HCT116 (cell line): ENCODE measurements at regions not wholly inside any gene's neighbourhood (a gene's known extent, or its start where the extent isn't known, plus 50 kb on each side); places are given as distances from the start of the nearest gene placed in this dataset.

Experiments
- ATAC-seq: fragments of 200-7000 bp; cut with Tn5 transposase; 2 replicates; pipeline ENCODE4 v1.9.1; 2020; ENCODE audit warnings: mild to moderate bottlenecking, moderate library complexity
- BruUV-seq: library from RNA; stranded (reverse); fragments of 400-500 nt; replicated peaks from 2 replicates; lab custom pipeline; 2021; lab: Mats Ljungman, UMichigan
- CTCF ChIA-PET: fragments of 300-600 bp; sonication (Branson Sonifier 250); formaldehyde crosslinking; loops from one replicate; lab custom pipeline; 2021; ENCODE audit warnings: antibody characterized with exemption; lab: Charles Lee
- POLR2A ChIA-PET: fragments of 300-600, 350-600 bp; sonication (Branson Sonifier 250); formaldehyde crosslinking; loops from one replicate; lab custom pipeline; 2021; ENCODE audit warnings: antibody characterized with exemption; lab: Charles Lee
- RAD21 ChIA-PET, 2 experiments: fragments of 300-600 bp; sonication (Branson Sonifier 250); formaldehyde crosslinking; loops; one replicate each; lab custom pipeline; 2023; ENCODE audit warnings: low total read pairs in 2 of 2; ENCODE audit not compliant: uncharacterized antibody in 2 of 2, unreplicated experiment in 2 of 2, low non-redundant PET in 1 of 2; lab: Charles Lee
- DNase-seq: peaks from one replicate; pipeline ENCODE4 v3.0.0-alpha.2; 2010; ENCODE audit warnings: low read depth, low spot score
- H2AFZ ChIP-seq: fragments of 200-600 bp; shearing (Covaris generic), sonication (generic); 2 replicates; pipeline ENCODE4 v1.6.1; 2017; ENCODE audit warnings: low read depth, mixed run types, mixed read lengths, antibody characterized with exemption, low read length; ENCODE audit not compliant: poor library complexity, severe bottlenecking
- H3K27ac ChIP-seq: 2 replicates; pipeline ENCODE4 v1.5.1; 2012; ENCODE audit warnings: low read depth, low read length
- H3K27me3 ChIP-seq: fragments of 200-600 bp; sonication (generic); 2 replicates; pipeline ENCODE4 v1.6.1; 2016; ENCODE audit warnings: mixed run types, low read length, mixed read lengths; ENCODE audit not compliant: insufficient read depth
- H3K36me3 ChIP-seq, 2 experiments: fragments of 200-500 bp in 1 of 2; fragments of 200-600 bp in 1 of 2; sonication (Bioruptor generic) in 1 of 2; sonication (generic) in 1 of 2; 2 replicates each; pipeline versions ENCODE4 v1.5.1 to v1.6.1; 2014 to 2016; ENCODE audit warnings: low read length in 2 of 2, inconsistent platforms in 1 of 2, mixed read lengths in 1 of 2, mixed run types in 1 of 2; ENCODE audit not compliant: insufficient read depth in 2 of 2, control insufficient read depth in 1 of 2
- H3K4me1 ChIP-seq, 2 experiments: fragments of 200-600 bp in 1 of 2; sonication (generic) in 1 of 2; 2 replicates each; pipeline versions ENCODE4 v1.5.1 to v1.6.1; 2012 to 2017; ENCODE audit warnings: low read length in 2 of 2, inconsistent platforms in 1 of 2, mild to moderate bottlenecking in 1 of 2, mixed read lengths in 1 of 2, mixed run types in 1 of 2, moderate library complexity in 1 of 2; ENCODE audit not compliant: insufficient read depth in 2 of 2, control insufficient read depth in 1 of 2
- H3K4me2 ChIP-seq: fragments of 200-600 bp; sonication (generic); 2 replicates; pipeline ENCODE4 v1.6.1; 2017; ENCODE audit warnings: mixed run types, low read length, mixed read lengths
- H3K4me3 ChIP-seq, 2 experiments: fragments of 200-600 bp in 1 of 2; sonication (generic) in 1 of 2; replicated peaks in 1 of 2; 2 replicates each; pipeline ENCODE4 v1.5.1; 2011 to 2016; ENCODE audit warnings: low read length in 2 of 2, control low read depth in 1 of 2, low read depth in 1 of 2, mild to moderate bottlenecking in 1 of 2, mixed read lengths in 1 of 2, mixed run types in 1 of 2
- H3K79me2 ChIP-seq: fragments of 200-600 bp; sonication (generic); 2 replicates; pipeline ENCODE4 v1.6.1; 2017; ENCODE audit warnings: mild to moderate bottlenecking, mixed run types, low read length, moderate library complexity, mixed read lengths; ENCODE audit not compliant: insufficient read depth
- H3K9ac ChIP-seq: fragments of 200-600 bp; sonication (generic); 2 replicates; pipeline ENCODE4 v1.6.1; 2016; ENCODE audit warnings: low read length, mixed read lengths
- H3K9me2 ChIP-seq: fragments of 200-600 bp; sonication (generic), shearing (Covaris generic); 2 replicates; pipeline ENCODE4 v1.6.1; 2017; ENCODE audit warnings: mixed run types, mild to moderate bottlenecking, moderate library complexity; ENCODE audit not compliant: insufficient read depth
- H3K9me3 ChIP-seq, 2 experiments: fragments of 200-500 bp in 1 of 2; fragments of 200-600 bp in 1 of 2; sonication (Bioruptor generic) in 1 of 2; sonication (generic) in 1 of 2; 2 replicates each; pipeline ENCODE4 v1.6.1; 2014 to 2017; ENCODE audit warnings: low read length in 2 of 2, mixed read lengths in 2 of 2, inconsistent platforms in 1 of 2, low read depth in 1 of 2, mild to moderate bottlenecking in 1 of 2, mixed run types in 1 of 2, moderate library complexity in 1 of 2; ENCODE audit not compliant: control insufficient read depth in 1 of 2, insufficient read depth in 1 of 2
- H4K20me1 ChIP-seq: fragments of 200-600 bp; sonication (generic), shearing (Covaris generic); 2 replicates; pipeline ENCODE4 v1.6.1; 2017; ENCODE audit warnings: mixed run types, mild to moderate bottlenecking, moderate library complexity; ENCODE audit not compliant: insufficient read depth
- CBX3 ChIP-seq: IDR thresholded peaks from 2 replicates; pipeline ENCODE4 v1.6.1; 2012; ENCODE audit warnings: low read depth
- CEBPB ChIP-seq: IDR thresholded peaks from 2 replicates; pipeline ENCODE4 v1.6.1; 2012; ENCODE audit warnings: low read depth
- EGR1 ChIP-seq: IDR thresholded peaks from 2 replicates; pipeline ENCODE4 v1.6.1; 2012; ENCODE audit warnings: low read depth
- ELF1 ChIP-seq: IDR thresholded peaks from 2 replicates; pipeline ENCODE4 v1.6.1; 2012; ENCODE audit warnings: low read depth, borderline replicate concordance
- EZH2phosphoT487 ChIP-seq: fragments of 200-600 bp; IDR thresholded peaks from 2 replicates; pipeline ENCODE4 v1.6.1; 2018; ENCODE audit warnings: antibody characterized with exemption, borderline replicate concordance
- REST ChIP-seq: IDR thresholded peaks from 2 replicates; pipeline ENCODE4 v1.6.1; 2012; ENCODE audit warnings: low read depth
- ZBTB33 ChIP-seq: IDR thresholded peaks from 2 replicates; pipeline ENCODE4 v1.6.1; 2011; ENCODE audit warnings: mild to moderate bottlenecking, low read length, moderate library complexity; ENCODE audit not compliant: insufficient replicate concordance; ENCODE audit errors: extremely low read depth
- intact Hi-C: fragments of 100-400 bp; cut with micrococcal nuclease; formaldehyde crosslinking; loops from 2 replicates; pipeline ENCODE4 v1.10.0; 2022

- POLR2A ChIA-PET, result no interaction called here
- CTCF ChIA-PET, result no interaction called here
Observed at GRCh38 chr16:55954906-55955305, 79.7 kb upstream of the CES5A start.

More at GRCh38 chr16:55954906-55955305, 79.7 kb upstream of the CES5A start:
- Histone ChIP-seq H3K27ac (no peak overlapping the region), H2AFZ (no peak overlapping the region), H3K4me1 (no peaks in the 10 kb centered on the region), H3K27me3 (peaks cover 27% of the 10 kb centered on the region; the same call in 1 of the 2 replicates), H3K9me3 (no peaks in the 10 kb centered on the region), H3K4me2 (no peak overlapping the region), H3K4me3 (no peak overlapping the region), H3K9me2 (no peaks in the 10 kb centered on the region), H3K36me3 (no peaks in the 10 kb centered on the region), H3K79me2 (no peaks in the 10 kb centered on the region), H4K20me1 (no peaks in the 10 kb centered on the region), H3K9ac (no peak overlapping the region)
- intact Hi-C loops, result no loop called here
- ATAC-seq (no peak), DNase-seq (no peak)
- BruUV-seq, result no TSS peak
- TF ChIP-seq EZH2phosphoT487, result no peak
- no peak for TF ChIP-seq CEBPB
- TF ChIP-seq CBX3, result no peak
- no peak for TF ChIP-seq EGR1
- no peak for TF ChIP-seq ELF1
- TF ChIP-seq ZBTB33, result no peak
- TF ChIP-seq REST, result no peak
- RAD21 ChIA-PET, result no interaction called here
